Spleen (tissue), 11 donors: ENCODE measurements at regions not wholly inside any gene's neighbourhood (a gene's known extent, or its start where the extent isn't known, plus 50 kb on each side); places are given as distances from the start of the nearest gene placed in this dataset.

ENCODE experiments used
- DNase-seq: peaks from one replicate; pipeline ENCODE4 v3.0.0-alpha.2; 2020
- H3K27ac ChIP-seq, 8 donors: fragments of 200-600 bp; sonication (generic) in 7 of 8; 1 replicate in 4 of 8; 2 replicates in 4 of 8; pipeline versions ENCODE4 v1.5.0 to v1.8.0; 2016 to 2021; ENCODE audit warnings: inconsistent platforms in 4 of 8, mild to moderate bottlenecking in 4 of 8, moderate library complexity in 1 of 8
- H3K27me3 ChIP-seq, 7 donors: fragments of 200-600 bp; sonication (generic) in 6 of 7; replicated peaks in 1 of 7; 1 replicate in 4 of 7; 2 replicates in 3 of 7; pipeline versions ENCODE4 v1.5.0 to v1.8.0; 2016 to 2021; ENCODE audit warnings: inconsistent platforms in 3 of 7, mild to moderate bottlenecking in 1 of 7
- H3K36me3 ChIP-seq, 6 donors: fragments of 200-600 bp; sonication (generic) in 5 of 6; 1 replicate in 4 of 6; 2 replicates in 2 of 6; pipeline versions ENCODE4 v1.5.0 to v1.8.0; 2016 to 2021; ENCODE audit warnings: inconsistent platforms in 2 of 6
- H3K4me1 ChIP-seq, 6 donors: fragments of 200-600 bp; sonication (generic) in 5 of 6; 1 replicate in 3 of 6; 2 replicates in 3 of 6; pipeline versions ENCODE4 v1.5.0 to v1.8.0; 2016 to 2021; ENCODE audit warnings: inconsistent platforms in 3 of 6
- H3K4me3 ChIP-seq, 8 donors: fragments of 200-600 bp; sonication (generic) in 7 of 8; 1 replicate in 4 of 8; 2 replicates in 4 of 8; pipeline versions ENCODE4 v1.5.0 to v1.8.0; 2016 to 2021; ENCODE audit warnings: inconsistent platforms in 4 of 8, mild to moderate bottlenecking in 4 of 8, moderate library complexity in 2 of 8
- H3K9me3 ChIP-seq, 8 donors: fragments of 200-600 bp; sonication (generic) in 7 of 8; 1 replicate in 4 of 8; 2 replicates in 4 of 8; pipeline versions ENCODE4 v1.5.0 to v1.8.0; 2016 to 2021; ENCODE audit warnings: inconsistent platforms in 4 of 8
- POLR2A ChIP-seq, 3 donors: fragments of 450-650 bp; IDR thresholded peaks; one replicate each; pipeline ENCODE4 v1.5.1; 2017; ENCODE audit warnings: antibody characterized with exemption in 3 of 3, mild to moderate bottlenecking in 1 of 3
- POLR2AphosphoS5 ChIP-seq, 3 donors: sonication (generic); formaldehyde crosslinking; IDR thresholded peaks; one replicate each; pipeline ENCODE4 v1.5.1; 2017; ENCODE audit warnings: antibody characterized with exemption in 3 of 3
- WGBS, 5 donors: extraction: QIAGEN DNeasy Blood & Tissue Kit in 3 of 5; methylation state at CpG; one replicate each; pipeline versions ENCODE4 v1.1.5 to v1.1.7; 2013 to 2018; 5-methylcytosine and 5-hydroxymethylcytosine counted together
- intact Hi-C: fragments of 100-400 bp; cut with DNase I; formaldehyde crosslinking; loops from one replicate; pipeline ENCODE4 v1.15.0; 2023; ENCODE audit warnings: low total_unique reads
- TF ChIP-seq, protein P1 (sequence below), 11 experiments: fragments of 200-600 bp in 7 of 11; fragments of 450-650 bp in 4 of 11; sonication (generic) in 4 of 11; IDR thresholded peaks in 8 of 11; conservative IDR thresholded peaks in 3 of 11; 1 replicate in 7 of 11; 2 replicates in 4 of 11; pipeline versions ENCODE4 v1.4.0 to v1.8.0; 2016 to 2021; ENCODE audit warnings: antibody characterized with exemption in 11 of 11, inconsistent platforms in 4 of 11, mild to moderate bottlenecking in 1 of 11
- donor health status: healthy with polysubstance abuse.
- donor health status: DM: no; HTN: no; CAD: no; lungs with moderate emphysema.
- donor health status: DM: no; HTN: no; CAD: no.
- donor health status: Bipolar disorder and iron deficiency.
- donor health status: healthy.
- donor health status: DM: no; HTN: no; CAD: no.
- donor health status: DM: yes; HTN: yes; CAD: no.

DNA sequence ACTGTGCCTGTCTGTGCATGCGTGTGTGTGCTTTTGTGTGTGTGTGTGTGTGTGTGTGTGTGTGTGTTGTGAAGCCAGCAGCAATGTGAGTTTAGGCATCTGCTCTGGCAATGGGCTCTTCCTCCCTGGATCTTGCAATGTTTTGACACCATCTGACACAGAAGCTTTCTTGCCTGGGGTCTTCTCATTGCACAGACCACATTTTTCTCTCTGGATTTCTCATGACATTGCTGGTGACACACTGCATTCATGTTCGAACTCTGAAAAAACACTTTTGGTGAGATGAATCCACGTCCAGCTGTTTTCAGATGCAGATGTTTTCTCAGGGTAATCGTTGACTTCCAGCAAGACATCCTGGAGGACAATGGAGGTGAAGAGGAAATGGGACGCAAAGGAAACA lies 63.0 kb upstream of the FZD8 start:
- Histone ChIP-seq H3K36me3 (no peaks in the 10 kb centered on the region), H3K4me3 (no peak overlapping the region), H3K9me3 (peaks cover 0 to 12% (median 3%) of the 10 kb centered on the region in 8 donors), H3K27me3 (no peaks in the 10 kb centered on the region), H3K4me1 (no peaks in the 10 kb centered on the region), H3K27ac (no peak overlapping the region)
- DNase-seq, result no peak
- intact Hi-C loops, result no loop called here
- 68 to 74% (median 68%) methylated on average over 5 of the region's 5 CpGs for WGBS, 5 donors
- TF ChIP-seq POLR2AphosphoS5 (IDR thresholded peaks at IDR 0.05), result no peak
- no peak for TF ChIP-seq POLR2A (IDR thresholded peaks at IDR 0.05)

DNA sequence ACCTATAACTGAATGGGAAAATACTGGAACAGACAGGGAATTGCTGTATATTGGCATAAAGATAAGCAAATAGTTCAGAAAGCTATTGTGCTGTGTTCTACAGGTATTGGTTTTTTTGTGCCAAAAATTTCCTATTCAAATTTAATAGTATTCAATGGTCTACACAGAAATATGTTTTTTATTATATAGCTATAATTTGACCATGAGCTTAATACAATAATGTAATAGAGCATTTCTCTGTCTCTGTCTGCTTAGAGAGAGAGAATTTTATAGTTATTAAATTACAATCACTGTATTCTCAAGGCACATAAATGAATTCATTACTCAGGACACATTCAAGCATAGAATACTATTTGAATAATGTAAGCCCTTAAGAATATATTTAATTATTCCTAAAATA lies 62.3 kb upstream of the FZD8 start:
- no peaks in the 10 kb centered on the region for H3K4me1 ChIP-seq
- no peak overlapping the region for H3K27ac ChIP-seq
- intact Hi-C loops, result no loop called here
- no peak overlapping the region for H3K4me3 ChIP-seq
- H3K36me3 ChIP-seq, result no peaks in the 10 kb centered on the region
- no peaks in the 10 kb centered on the region for H3K27me3 ChIP-seq
- TF ChIP-seq, protein P1, sequence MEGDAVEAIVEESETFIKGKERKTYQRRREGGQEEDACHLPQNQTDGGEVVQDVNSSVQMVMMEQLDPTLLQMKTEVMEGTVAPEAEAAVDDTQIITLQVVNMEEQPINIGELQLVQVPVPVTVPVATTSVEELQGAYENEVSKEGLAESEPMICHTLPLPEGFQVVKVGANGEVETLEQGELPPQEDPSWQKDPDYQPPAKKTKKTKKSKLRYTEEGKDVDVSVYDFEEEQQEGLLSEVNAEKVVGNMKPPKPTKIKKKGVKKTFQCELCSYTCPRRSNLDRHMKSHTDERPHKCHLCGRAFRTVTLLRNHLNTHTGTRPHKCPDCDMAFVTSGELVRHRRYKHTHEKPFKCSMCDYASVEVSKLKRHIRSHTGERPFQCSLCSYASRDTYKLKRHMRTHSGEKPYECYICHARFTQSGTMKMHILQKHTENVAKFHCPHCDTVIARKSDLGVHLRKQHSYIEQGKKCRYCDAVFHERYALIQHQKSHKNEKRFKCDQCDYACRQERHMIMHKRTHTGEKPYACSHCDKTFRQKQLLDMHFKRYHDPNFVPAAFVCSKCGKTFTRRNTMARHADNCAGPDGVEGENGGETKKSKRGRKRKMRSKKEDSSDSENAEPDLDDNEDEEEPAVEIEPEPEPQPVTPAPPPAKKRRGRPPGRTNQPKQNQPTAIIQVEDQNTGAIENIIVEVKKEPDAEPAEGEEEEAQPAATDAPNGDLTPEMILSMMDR (IDR thresholded peaks at IDR 0.05 in 8 of 11, conservative IDR thresholded peaks at IDR 0.05 in 3 of 11), result no peak
- TF ChIP-seq POLR2AphosphoS5 (IDR thresholded peaks at IDR 0.05), result no peak
- no peak for TF ChIP-seq POLR2A (IDR thresholded peaks at IDR 0.05)
- no peak for DNase-seq
- H3K9me3 ChIP-seq, result peaks cover 0 to 12% (median 3%) of the 10 kb centered on the region in 8 donors

DNA sequence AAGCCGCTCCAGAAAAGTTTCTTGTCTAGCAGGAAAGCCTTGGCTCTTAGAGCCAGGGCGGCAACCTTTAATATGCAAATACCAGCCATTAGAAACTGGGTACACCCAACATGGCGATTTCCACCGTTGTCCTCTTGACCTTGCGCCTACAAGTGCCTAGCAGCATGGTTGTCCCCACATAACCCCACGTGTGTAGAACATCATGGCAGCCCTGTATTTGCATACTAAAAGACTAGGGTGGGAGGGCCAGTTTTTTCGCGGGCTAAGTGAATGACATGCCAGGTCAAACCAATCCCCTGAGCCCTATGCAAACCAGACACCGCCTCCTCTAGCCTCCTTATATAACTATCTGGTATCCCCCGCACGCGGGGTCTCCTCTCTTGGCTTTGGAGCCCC lies 58.4 kb upstream of the FZD8 start:
- intact Hi-C loops, result no loop called here
- H3K27ac ChIP-seq, result no peak overlapping the region
- no peak for TF ChIP-seq POLR2AphosphoS5 (IDR thresholded peaks at IDR 0.05)
- TF ChIP-seq, protein P1 (IDR thresholded peaks at IDR 0.05 in 8 of 11, conservative IDR thresholded peaks at IDR 0.05 in 3 of 11), result no peak
- no peak for TF ChIP-seq POLR2A (IDR thresholded peaks at IDR 0.05)
- no peaks in the 10 kb centered on the region for H3K27me3 ChIP-seq
- no peak overlapping the region for H3K4me3 ChIP-seq
- no peaks in the 10 kb centered on the region for H3K9me3 ChIP-seq
- no peak for DNase-seq
- no peaks in the 10 kb centered on the region for H3K36me3 ChIP-seq
- 84 to 91% (median 88%) methylated on average over 12 of the region's 12 CpGs for WGBS, 5 donors
- no peaks in the 10 kb centered on the region for H3K4me1 ChIP-seq

DNA sequence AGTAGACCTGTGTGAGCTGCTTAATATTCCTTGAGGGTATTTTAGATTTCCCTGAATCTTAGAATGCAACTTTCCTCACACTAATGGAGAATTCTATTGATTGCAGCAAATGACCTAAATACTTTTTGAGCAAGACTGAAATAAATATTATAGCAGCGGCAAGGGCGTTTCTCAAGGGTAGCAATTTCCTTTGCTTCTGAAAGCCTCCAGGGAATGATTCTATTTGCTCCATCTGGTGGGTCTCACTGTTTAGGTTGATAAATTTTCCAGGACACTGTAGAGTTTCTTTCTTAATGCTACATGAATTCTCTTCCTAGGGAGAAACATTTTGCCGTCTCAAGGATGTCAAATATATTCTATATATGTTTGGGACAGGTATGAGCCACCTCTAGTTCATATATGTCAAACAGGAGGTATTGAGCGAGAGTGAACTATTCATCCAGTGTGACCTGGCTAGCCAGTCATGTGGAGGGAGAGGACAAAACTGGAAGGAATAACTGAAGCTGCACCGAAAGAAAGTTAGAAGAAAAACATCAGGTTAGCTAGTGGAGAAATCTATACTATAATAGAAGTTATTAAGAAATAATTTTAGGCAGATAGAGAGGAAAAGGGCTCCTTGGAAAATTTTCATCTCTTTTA lies 57.9 kb upstream of the FZD8 start:
- WGBS, 5 donors, result 85 to 94% (median 89%) methylated on average over 5 of the region's 5 CpGs
- TF ChIP-seq, protein P1 (IDR thresholded peaks at IDR 0.05 in 8 of 11, conservative IDR thresholded peaks at IDR 0.05 in 3 of 11), result no peak
- TF ChIP-seq POLR2AphosphoS5 (IDR thresholded peaks at IDR 0.05) (no peak), POLR2A (IDR thresholded peaks at IDR 0.05) (no peak)
- intact Hi-C loops, result no loop called here
- H3K27ac ChIP-seq, result no peak overlapping the region
- no peak overlapping the region for H3K4me3 ChIP-seq
- DNase-seq, result no peak
- no peaks in the 10 kb centered on the region for H3K36me3 ChIP-seq
- no peaks in the 10 kb centered on the region for H3K9me3 ChIP-seq
- H3K4me1 ChIP-seq, result no peaks in the 10 kb centered on the region
- H3K27me3 ChIP-seq, result no peaks in the 10 kb centered on the region
